Loucy (cell line): ENCODE measurements at regions not wholly inside any gene's neighbourhood (a gene's known extent, or its start where the extent isn't known, plus 50 kb on each side); places are given as distances from the start of the nearest gene placed in this dataset.

ENCODE experiments used
- H2AFZ ChIP-seq: fragments of 200-600 bp; sonication (generic); 2 replicates; pipeline ENCODE4 v1.6.0; 2016; ENCODE audit warnings: antibody characterized with exemption, mild to moderate bottlenecking, low read length, moderate library complexity
- H3F3A ChIP-seq: fragments of 200-600 bp; 2 replicates; pipeline ENCODE4 v1.6.0; 2016; ENCODE audit warnings: antibody characterized with exemption, low read depth, mild to moderate bottlenecking
- H3K27me3 ChIP-seq: fragments of 200-600 bp; sonication (generic); 2 replicates; pipeline ENCODE4 v1.6.1; 2014; ENCODE audit warnings: low read length, mild to moderate bottlenecking; ENCODE audit not compliant: insufficient read depth, poor library complexity, severe bottlenecking
- H3K36me3 ChIP-seq: fragments of 200-600 bp; sonication (generic); 2 replicates; pipeline ENCODE4 v1.6.1; 2016; ENCODE audit warnings: low read length; ENCODE audit not compliant: insufficient read depth
- H3K4me1 ChIP-seq: fragments of 200-600 bp; sonication (generic); 2 replicates; pipeline ENCODE4 v1.5.1; 2014; ENCODE audit warnings: low read length, mild to moderate bottlenecking; ENCODE audit not compliant: insufficient read depth, poor library complexity, severe bottlenecking
- H3K4me2 ChIP-seq: fragments of 200-600 bp; sonication (generic); 2 replicates; pipeline ENCODE4 v1.6.0; 2014; ENCODE audit warnings: antibody characterized with exemption, low read length, low read depth, mild to moderate bottlenecking; ENCODE audit not compliant: poor library complexity, severe bottlenecking
- H3K4me3 ChIP-seq: fragments of 200-600 bp; sonication (generic); 2 replicates; pipeline ENCODE4 v1.5.1; 2014; ENCODE audit warnings: low read length, mild to moderate bottlenecking, mixed read lengths; ENCODE audit not compliant: poor library complexity, severe bottlenecking
- H3K79me2 ChIP-seq: fragments of 200-600 bp; sonication (generic); 2 replicates; pipeline ENCODE4 v1.6.1; 2014; ENCODE audit warnings: low read length; ENCODE audit not compliant: insufficient read depth
- H3K9ac ChIP-seq: fragments of 200-600 bp; sonication (generic); 2 replicates; pipeline ENCODE4 v1.6.0; 2014; ENCODE audit warnings: mild to moderate bottlenecking, low read depth, low read length, moderate library complexity; ENCODE audit not compliant: poor library complexity, severe bottlenecking
- H3K9me2 ChIP-seq: fragments of 200-600 bp; sonication (generic); replicated peaks from 2 replicates; pipeline ENCODE4 v1.6.1; 2016; ENCODE audit warnings: low read depth, low read length, mixed read lengths
- H3K9me3 ChIP-seq: fragments of 200-600 bp; sonication (generic); 2 replicates; pipeline ENCODE4 v1.6.1; 2014; ENCODE audit warnings: mild to moderate bottlenecking, antibody characterized with exemption, low read length, low read depth; ENCODE audit not compliant: insufficient read depth
- H4K20me1 ChIP-seq: fragments of 200-600 bp; sonication (generic); 2 replicates; pipeline ENCODE4 v1.6.0; 2014; ENCODE audit warnings: antibody characterized with exemption, low read length, mild to moderate bottlenecking; ENCODE audit not compliant: insufficient read depth, poor library complexity, severe bottlenecking
- CTCF ChIP-seq: fragments of 200-600 bp; sonication (generic); conservative IDR thresholded peaks from 2 replicates; pipeline ENCODE4 v1.5.1; 2014; ENCODE audit warnings: mild to moderate bottlenecking, antibody characterized with exemption, low read length
- EZH2phosphoT487 ChIP-seq: fragments of 200-600 bp; IDR thresholded peaks from 2 replicates; pipeline ENCODE4 v1.6.1; 2018; ENCODE audit warnings: antibody characterized with exemption, mild to moderate bottlenecking, moderate library complexity, borderline replicate concordance

GRCh38 chr7:124649397-124650014, 116.1 kb downstream of the GPR37 start:
- Histone ChIP-seq H2AFZ (peak overlapping the region; percentile 85), H3K4me2 (peak overlapping the region; percentile 66)
- TF ChIP-seq EZH2phosphoT487 (no peak), CTCF (no peak)

GRCh38 chr7:124647630-124648306, 117.8 kb downstream of the GPR37 start:
- TF ChIP-seq EZH2phosphoT487 (no peak), CTCF (no peak)
- no peak overlapping the region for H3K9ac ChIP-seq
- no peaks in the 10 kb centered on the region for H3K9me3 ChIP-seq
- no peak overlapping the region for H2AFZ ChIP-seq
- no peak overlapping the region for H3K4me3 ChIP-seq
- no peak overlapping the region for H3K4me2 ChIP-seq
- no peaks in the 10 kb centered on the region for H3K9me2 ChIP-seq
- no peaks in the 10 kb centered on the region for H3K4me1 ChIP-seq
- no peaks in the 10 kb centered on the region for H3K27me3 ChIP-seq
- no peaks in the 10 kb centered on the region for H3F3A ChIP-seq
- no peaks in the 10 kb centered on the region for H4K20me1 ChIP-seq
- no peaks in the 10 kb centered on the region for H3K36me3 ChIP-seq
- H3K79me2 ChIP-seq, result no peaks in the 10 kb centered on the region

More at GRCh38 chr7:124649397-124650014, 116.1 kb downstream of the GPR37 start:
- Histone ChIP-seq H3K27me3 (no peaks in the 10 kb centered on the region), H3K79me2 (no peaks in the 10 kb centered on the region), H3K9me3 (no peaks in the 10 kb centered on the region), H3F3A (no peaks in the 10 kb centered on the region), H3K4me3 (peak overlapping the region; percentile 72), H3K9me2 (no peaks in the 10 kb centered on the region), H3K9ac (peak overlapping the region; percentile 53), H3K4me1 (no peaks in the 10 kb centered on the region), H4K20me1 (no peaks in the 10 kb centered on the region), H3K36me3 (no peaks in the 10 kb centered on the region)

- H3K9me2 ChIP-seq, result no peaks in the 10 kb centered on the region
- H3K9ac ChIP-seq, result no peak overlapping the region
- TF ChIP-seq EZH2phosphoT487, result no peak
- peak; percentile 21; the same call in 1 of the 2 replicates for TF ChIP-seq CTCF
- no peaks in the 10 kb centered on the region for H3K27me3 ChIP-seq
- no peaks in the 10 kb centered on the region for H3F3A ChIP-seq
- no peaks in the 10 kb centered on the region for H3K4me1 ChIP-seq
- no peak overlapping the region for H3K4me3 ChIP-seq
- H4K20me1 ChIP-seq, result no peaks in the 10 kb centered on the region
- H3K4me2 ChIP-seq, result no peak overlapping the region
- no peaks in the 10 kb centered on the region for H3K36me3 ChIP-seq
- no peaks in the 10 kb centered on the region for H3K79me2 ChIP-seq
- no peaks in the 10 kb centered on the region for H3K9me3 ChIP-seq
- no peak overlapping the region for H2AFZ ChIP-seq
Observed at GRCh38 chr7:124645704-124646103, 119.9 kb downstream of the GPR37 start.
